ENCODE measurements at regions not wholly inside any gene's neighbourhood (a gene's known extent, or its start where the extent isn't known, plus 50 kb on each side); places are given as distances from the start of the nearest gene placed in this dataset.

DNA sequence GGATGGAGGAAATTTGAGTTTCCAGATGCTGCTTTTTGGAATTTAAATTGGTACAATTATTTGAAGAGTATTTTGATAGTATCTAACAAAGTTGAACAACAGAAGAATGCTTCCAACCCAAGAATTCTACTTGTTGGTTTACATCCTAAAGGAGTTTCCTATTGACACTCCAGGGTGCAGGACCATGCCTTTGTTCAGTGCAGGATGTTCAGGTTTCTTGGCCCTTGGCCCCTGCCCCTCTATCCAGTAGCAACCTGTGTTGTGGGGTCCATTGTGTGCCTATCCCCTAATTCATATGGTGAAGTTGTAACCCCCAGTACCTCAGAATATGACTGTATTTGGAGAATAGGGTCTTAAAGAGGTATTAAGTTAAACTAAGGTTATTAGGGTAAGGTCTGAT, 750.0 kb upstream of the ZNF608 start:
- no peaks in the 10 kb centered on the region for H3K79me2 ChIP-seq (ENCODE audit: insufficient read depth, low read depth, low read length)
- intact Hi-C loops (cut with micrococcal nuclease; ENCODE audit: unreplicated experiment): no loop called here
- no peaks in the 10 kb centered on the region for H3K4me1 ChIP-seq (ENCODE audit: insufficient read depth, low read length, poor library complexity, severe bottlenecking)
- POLR2A ChIA-PET: no interaction called here
- no peak overlapping the region for H3K4me3 ChIP-seq (ENCODE audit: low read depth, low read length, poor library complexity, severe bottlenecking)
- TF ChIP-seq EZH2phosphoT487 (IDR thresholded peaks at IDR 0.05; ENCODE audit: borderline replicate concordance, low read depth, low read length) (no peak), CTCF (conservative IDR thresholded peaks at IDR 0.05; ENCODE audit: low read length) (no peak)
- no TSS peak for BruUV-seq (replicated peaks)
- DNase-seq (ENCODE audit: low spot score): no peak
- no peak overlapping the region for H2AFZ ChIP-seq (ENCODE audit: low read length)
- H3K27ac ChIP-seq (ENCODE audit: low read depth, low read length, poor library complexity, severe bottlenecking): no peak overlapping the region
- H3K36me3 ChIP-seq (ENCODE audit: insufficient read depth, low read length): no peaks in the 10 kb centered on the region
- no peaks in the 10 kb centered on the region for H3K9me2 ChIP-seq (ENCODE audit: insufficient read depth, low read length)
- H3K9me3 ChIP-seq (ENCODE audit: low read length): no peaks in the 10 kb centered on the region
- H4K20me1 ChIP-seq (ENCODE audit: insufficient read depth, low read length): no peaks in the 10 kb centered on the region
- no peak overlapping the region for H3K4me2 ChIP-seq (ENCODE audit: low read length)
- CTCF ChIA-PET (ENCODE audit: unreplicated experiment): no interaction called here

GRCh38 chr5:125497651-125498050, 751.2 kb upstream of the ZNF608 start:
- intact Hi-C loops (cut with micrococcal nuclease; ENCODE audit: unreplicated experiment): no loop called here
- Histone ChIP-seq H4K20me1 (ENCODE audit: insufficient read depth, low read length) (no peaks in the 10 kb centered on the region), H3K4me3 (ENCODE audit: low read depth, low read length, poor library complexity, severe bottlenecking) (no peak overlapping the region), H3K36me3 (ENCODE audit: insufficient read depth, low read length) (no peaks in the 10 kb centered on the region), H3K79me2 (ENCODE audit: insufficient read depth, low read depth, low read length) (no peaks in the 10 kb centered on the region), H3K4me2 (ENCODE audit: low read length) (no peak overlapping the region), H3K4me1 (ENCODE audit: insufficient read depth, low read length, poor library complexity, severe bottlenecking) (no peaks in the 10 kb centered on the region), H3K9me2 (ENCODE audit: insufficient read depth, low read length) (no peaks in the 10 kb centered on the region), H2AFZ (ENCODE audit: low read length) (no peak overlapping the region), H3K27ac (ENCODE audit: low read depth, low read length, poor library complexity, severe bottlenecking) (no peak overlapping the region), H3K9me3 (ENCODE audit: low read length) (no peaks in the 10 kb centered on the region)
- CTCF ChIA-PET (ENCODE audit: unreplicated experiment): no interaction called here
- no peak for DNase-seq (ENCODE audit: low spot score)
- BruUV-seq (replicated peaks): no TSS peak
- no peak for TF ChIP-seq EZH2phosphoT487 (IDR thresholded peaks at IDR 0.05; ENCODE audit: borderline replicate concordance, low read depth, low read length)
- POLR2A ChIA-PET: interaction anchor here (0.7 to 1.4 kb wide), 3 partner anchors 9 to 160 kb away, joined by 3 read pairs; no protein-coding TSS in a partner anchor

DNA sequence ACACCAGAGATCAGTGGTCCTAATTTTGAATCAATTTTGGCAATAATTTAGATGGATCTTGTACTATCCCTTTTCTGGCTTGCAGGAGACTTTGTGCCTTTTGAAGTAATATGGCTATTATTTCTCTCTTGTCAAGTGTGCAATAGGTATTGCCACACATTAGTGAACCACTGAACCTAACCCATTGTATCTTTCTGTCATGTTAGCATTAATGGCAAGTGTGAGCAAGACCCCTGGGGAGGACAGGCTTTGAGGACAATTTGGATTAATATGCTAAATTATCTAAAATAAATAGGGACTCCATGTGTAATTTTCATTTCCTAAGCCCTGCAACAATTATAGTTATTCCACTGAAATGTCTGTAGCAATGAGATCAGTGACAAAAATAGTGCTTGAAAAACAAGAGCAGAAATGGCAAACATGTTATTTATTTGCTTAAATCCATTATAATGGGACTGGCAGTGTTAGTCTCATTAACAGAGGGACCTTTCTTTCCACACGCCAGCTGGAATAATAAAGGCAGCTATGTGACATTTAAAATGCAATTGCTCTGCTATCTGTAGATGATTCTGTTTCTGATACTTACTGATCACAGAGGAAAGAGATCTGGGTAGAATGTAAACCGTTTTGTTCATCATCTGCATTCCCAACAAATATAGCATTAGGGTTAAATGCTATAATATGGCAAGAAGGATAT, 753.3 kb upstream of the ZNF608 start:
- Histone ChIP-seq H3K36me3 (ENCODE audit: insufficient read depth, low read length) (no peaks in the 10 kb centered on the region), H3K4me3 (ENCODE audit: low read depth, low read length, poor library complexity, severe bottlenecking) (no peak overlapping the region), H3K4me1 (ENCODE audit: insufficient read depth, low read length, poor library complexity, severe bottlenecking) (no peaks in the 10 kb centered on the region), H3K79me2 (ENCODE audit: insufficient read depth, low read depth, low read length) (no peaks in the 10 kb centered on the region), H4K20me1 (ENCODE audit: insufficient read depth, low read length) (no peaks in the 10 kb centered on the region), H3K4me2 (ENCODE audit: low read length) (no peak overlapping the region), H3K9me3 (ENCODE audit: low read length) (no peaks in the 10 kb centered on the region), H3K9me2 (ENCODE audit: insufficient read depth, low read length) (no peaks in the 10 kb centered on the region), H3K27ac (ENCODE audit: low read depth, low read length, poor library complexity, severe bottlenecking) (no peak overlapping the region), H2AFZ (ENCODE audit: low read length) (no peak overlapping the region)
- TF ChIP-seq CTCF (conservative IDR thresholded peaks at IDR 0.05; ENCODE audit: low read length): no peak
- no peak for TF ChIP-seq EZH2phosphoT487 (IDR thresholded peaks at IDR 0.05; ENCODE audit: borderline replicate concordance, low read depth, low read length)
- CTCF ChIA-PET (ENCODE audit: unreplicated experiment): no interaction called here
- POLR2A ChIA-PET: interaction anchor here (0.9 kb wide), 1 partner anchor 10 kb away, joined by 3 read pairs; no protein-coding TSS in a partner anchor
- BruUV-seq (replicated peaks): no TSS peak
- DNase-seq (ENCODE audit: low spot score): no peak
- intact Hi-C loops (cut with micrococcal nuclease; ENCODE audit: unreplicated experiment): no loop called here
